ENCODE measurements at regions not wholly inside any gene's neighbourhood (a gene's known extent, or its start where the extent isn't known, plus 50 kb on each side); places are given as distances from the start of the nearest gene placed in this dataset.

- POLR2A ChIA-PET (ENCODE audit: low non-redundant PET): no interaction called here
- no TSS peak for BruUV-seq (replicated peaks)
- intact Hi-C loops (cut with micrococcal nuclease; ENCODE audit: unreplicated experiment): no loop called here
Measured at GRCh38 chr5:6308683-6309082, 69.7 kb downstream of the MED10 start.

DNA sequence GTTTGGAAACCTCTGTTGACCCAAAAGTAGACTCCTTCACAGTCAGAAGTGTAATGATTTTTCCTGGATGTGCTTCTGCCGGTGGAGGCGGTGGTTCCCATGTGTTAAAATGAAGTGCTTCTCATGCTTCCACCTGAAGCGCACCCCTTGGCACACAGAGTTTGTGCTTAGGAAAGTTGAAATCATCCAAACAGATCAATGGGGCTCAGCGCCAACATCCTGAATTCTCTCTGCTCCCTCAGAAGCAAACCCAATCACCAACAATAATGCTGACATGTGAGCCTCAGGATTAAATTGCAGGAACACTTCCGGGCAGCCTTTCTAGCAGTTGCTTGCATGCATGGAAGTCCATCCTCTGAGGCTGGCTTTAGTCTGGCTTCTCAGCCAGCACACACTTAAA, 71.0 kb downstream of the MED10 start:
- ChIA-PET CTCF (no interaction called here), POLR2A (ENCODE audit: low non-redundant PET) (no interaction called here)
- H3K27me3 ChIP-seq (replicated peaks; ENCODE audit: insufficient read depth, low read depth, low read length, poor library complexity): peaks cover 7% of the 10 kb centered on the region
- TF ChIP-seq CTCF (conservative IDR thresholded peaks at IDR 0.05; ENCODE audit: low read depth, low read length) (no peak), EZH2 (IDR thresholded peaks at IDR 0.05; ENCODE audit: borderline replicate concordance, low read depth, low read length, poor library complexity, severe bottlenecking) (no peak)
- H3K27ac ChIP-seq (ENCODE audit: low read depth, low read length, poor library complexity, severe bottlenecking): no peak overlapping the region
- no peaks in the 10 kb centered on the region for H3K4me1 ChIP-seq (ENCODE audit: insufficient read depth, low read length, poor library complexity, severe bottlenecking)
- no peak overlapping the region for H3K4me3 ChIP-seq (ENCODE audit: low read depth, low read length, poor library complexity, severe bottlenecking)
- H3K9me3 ChIP-seq (ENCODE audit: low read depth, low read length, poor library complexity, severe bottlenecking): no peaks in the 10 kb centered on the region
- DNase-seq (ENCODE audit: low spot score): no peak
- no TSS peak for BruUV-seq (replicated peaks)
- intact Hi-C loops (cut with micrococcal nuclease; ENCODE audit: unreplicated experiment): no loop called here
- H3K36me3 ChIP-seq (ENCODE audit: insufficient read depth, low read length, poor library complexity, severe bottlenecking): no peaks in the 10 kb centered on the region

More at GRCh38 chr5:6308683-6309082, 69.7 kb downstream of the MED10 start:
- TF ChIP-seq EZH2 (IDR thresholded peaks at IDR 0.05; ENCODE audit: borderline replicate concordance, low read depth, low read length, poor library complexity, severe bottlenecking): no peak
- no peak for TF ChIP-seq CTCF (conservative IDR thresholded peaks at IDR 0.05; ENCODE audit: low read depth, low read length)
- DNase-seq (ENCODE audit: low spot score): no peak
- no peaks in the 10 kb centered on the region for H3K36me3 ChIP-seq (ENCODE audit: insufficient read depth, low read length, poor library complexity, severe bottlenecking)
- CTCF ChIA-PET: no interaction called here
- H3K27ac ChIP-seq (ENCODE audit: low read depth, low read length, poor library complexity, severe bottlenecking): no peak overlapping the region
- peaks cover 7% of the 10 kb centered on the region for H3K27me3 ChIP-seq (replicated peaks; ENCODE audit: insufficient read depth, low read depth, low read length, poor library complexity)
- no peaks in the 10 kb centered on the region for H3K9me3 ChIP-seq (ENCODE audit: low read depth, low read length, poor library complexity, severe bottlenecking)
- no peak overlapping the region for H3K4me3 ChIP-seq (ENCODE audit: low read depth, low read length, poor library complexity, severe bottlenecking)
- no peaks in the 10 kb centered on the region for H3K4me1 ChIP-seq (ENCODE audit: insufficient read depth, low read length, poor library complexity, severe bottlenecking)

- H3K4me1 ChIP-seq (ENCODE audit: insufficient read depth, low read length, poor library complexity, severe bottlenecking): no peaks in the 10 kb centered on the region
- ChIA-PET POLR2A (ENCODE audit: low non-redundant PET) (no interaction called here), CTCF (no interaction called here)
- H3K27me3 ChIP-seq (replicated peaks; ENCODE audit: insufficient read depth, low read depth, low read length, poor library complexity): peaks cover 14% of the 10 kb centered on the region
- no peaks in the 10 kb centered on the region for H3K9me3 ChIP-seq (ENCODE audit: low read depth, low read length, poor library complexity, severe bottlenecking)
- H3K27ac ChIP-seq (ENCODE audit: low read depth, low read length, poor library complexity, severe bottlenecking): no peak overlapping the region
- intact Hi-C loops (cut with micrococcal nuclease; ENCODE audit: unreplicated experiment): no loop called here
- H3K4me3 ChIP-seq (ENCODE audit: low read depth, low read length, poor library complexity, severe bottlenecking): no peak overlapping the region
- no TSS peak for BruUV-seq (replicated peaks)
- TF ChIP-seq EZH2 (IDR thresholded peaks at IDR 0.05; ENCODE audit: borderline replicate concordance, low read depth, low read length, poor library complexity, severe bottlenecking) (no peak), CTCF (conservative IDR thresholded peaks at IDR 0.05; ENCODE audit: low read depth, low read length) (no peak)
- no peaks in the 10 kb centered on the region for H3K36me3 ChIP-seq (ENCODE audit: insufficient read depth, low read length, poor library complexity, severe bottlenecking)
- DNase-seq (ENCODE audit: low spot score): no peak
Measured at GRCh38 chr5:6305853-6306252, 72.5 kb downstream of the MED10 start.
